IPS DF 6.9 (cell line): ENCODE measurements at regions not wholly inside any gene's neighbourhood (a gene's known extent, or its start where the extent isn't known, plus 50 kb on each side); places are given as distances from the start of the nearest gene placed in this dataset.

Experiments
- DNase-seq: peaks from one replicate; pipeline ENCODE4 v3.0.0-alpha.2; 2013; ENCODE audit warnings: low read depth, low spot score
- H3K27ac ChIP-seq: one replicate; pipeline ENCODE4 v1.5.1; 2013; ENCODE audit warnings: low read length, control low read depth
- H3K27me3 ChIP-seq: 2 replicates; pipeline ENCODE4 v1.6.1; 2013; ENCODE audit warnings: mild to moderate bottlenecking, low read length; ENCODE audit not compliant: control insufficient read depth, insufficient read depth
- H3K36me3 ChIP-seq: 2 replicates; pipeline ENCODE4 v1.6.1; 2013; ENCODE audit warnings: low read length; ENCODE audit not compliant: control insufficient read depth, insufficient read depth
- H3K4me1 ChIP-seq: 2 replicates; pipeline ENCODE4 v1.6.1; 2013; ENCODE audit warnings: low read length; ENCODE audit not compliant: control insufficient read depth, insufficient read depth
- H3K4me3 ChIP-seq: 2 replicates; pipeline ENCODE4 v1.5.1; 2013; ENCODE audit warnings: mild to moderate bottlenecking, low read length
- H3K9me3 ChIP-seq: 2 replicates; pipeline ENCODE4 v1.6.1; 2013; ENCODE audit warnings: low read length, inconsistent platforms; ENCODE audit not compliant: control insufficient read depth, insufficient read depth
- WGBS: extraction: QIAGEN DNeasy Blood & Tissue Kit; methylation state at CpG from one replicate; pipeline ENCODE4 v1.1.7; 2013; ENCODE audit warnings: mixed read lengths, missing lambda C conversion rate; ENCODE audit not compliant: insufficient read length, insufficient coverage; 5-methylcytosine and 5-hydroxymethylcytosine counted together

DNA sequence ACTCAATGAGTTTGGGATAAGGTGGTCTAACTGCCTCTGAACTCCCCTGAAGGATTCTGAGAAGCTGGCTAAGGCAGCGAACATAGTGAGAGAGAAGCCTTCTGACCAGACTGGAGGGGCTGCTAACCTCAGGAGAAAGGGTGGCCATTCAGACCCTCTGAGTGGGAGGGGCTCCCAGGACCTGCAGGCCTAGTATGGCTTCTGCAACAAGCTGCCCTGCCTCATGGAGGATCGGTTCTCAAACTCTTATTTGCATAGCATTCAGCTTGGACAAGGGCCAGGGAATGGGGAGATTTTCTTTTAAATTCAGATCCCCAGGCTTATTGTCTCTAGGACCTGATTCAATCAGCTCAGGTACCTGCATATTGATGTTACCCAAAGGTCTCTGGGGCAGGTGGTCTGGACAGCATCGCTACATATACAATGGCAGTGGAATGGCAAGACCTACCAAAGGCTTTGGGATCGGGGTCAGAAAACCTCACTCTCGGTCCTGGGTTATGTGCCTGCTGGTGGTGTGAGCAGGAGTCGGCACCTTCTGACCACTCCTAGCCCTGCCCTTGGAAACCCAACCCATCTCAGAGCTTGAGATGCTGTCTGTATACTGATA lies 599.1 kb downstream of the BRD1 start:
- WGBS: no CpG with 5 or more reads among the region's 6 CpGs
- no peaks in the 10 kb centered on the region for H3K4me1 ChIP-seq
- peaks cover 7% of the 10 kb centered on the region for H3K9me3 ChIP-seq
- no peak overlapping the region for H3K4me3 ChIP-seq
- no peak overlapping the region for H3K27ac ChIP-seq
- no peaks in the 10 kb centered on the region for H3K36me3 ChIP-seq
- no peaks in the 10 kb centered on the region for H3K27me3 ChIP-seq
- no peak for DNase-seq

DNA sequence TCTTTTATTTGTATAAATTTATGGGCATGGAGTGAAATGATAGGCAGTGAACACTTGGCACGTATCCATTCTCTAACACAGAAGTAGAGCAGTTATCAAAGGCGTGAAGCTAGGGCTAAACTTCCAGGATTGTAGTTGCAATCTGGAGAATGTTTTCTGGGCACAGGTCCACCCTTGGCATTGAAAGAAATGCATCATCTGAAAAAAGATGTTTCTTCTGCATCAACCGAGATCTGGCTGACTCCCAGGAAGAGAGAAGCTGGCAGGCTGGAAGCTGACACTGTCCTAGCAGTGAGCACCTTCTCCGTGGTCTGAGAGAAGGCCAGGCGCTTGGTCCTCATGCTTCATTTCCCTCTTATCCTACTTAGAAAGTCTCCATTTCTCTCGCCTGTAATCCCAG lies 600.0 kb downstream of the BRD1 start:
- no peaks in the 10 kb centered on the region for H3K4me1 ChIP-seq
- WGBS: no CpG with 5 or more reads among the region's 6 CpGs

DNA sequence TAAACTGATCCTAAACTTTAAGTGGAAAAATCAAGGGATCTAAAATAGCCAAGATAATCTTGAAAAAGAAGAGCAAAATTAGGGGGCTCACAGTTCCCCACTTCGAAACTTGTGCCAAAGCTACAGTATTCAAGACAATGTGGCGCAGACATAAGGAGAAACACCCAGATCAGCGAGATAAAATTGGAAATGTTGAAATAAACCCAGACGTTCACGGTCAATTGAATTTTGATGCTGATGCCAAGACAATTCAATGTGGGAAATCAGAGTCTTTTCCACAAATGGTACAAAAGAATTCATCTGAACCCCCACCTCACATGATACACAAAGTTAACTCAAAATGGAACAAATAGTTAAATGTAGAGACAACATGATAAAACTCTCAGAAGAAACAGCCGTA lies 601.6 kb downstream of the BRD1 start:
- no peaks in the 10 kb centered on the region for H3K4me1 ChIP-seq
- H3K27ac ChIP-seq: no peak overlapping the region
- no peaks in the 10 kb centered on the region; the same call in none of the 2 replicates for H3K9me3 ChIP-seq
- no peaks in the 10 kb centered on the region for H3K27me3 ChIP-seq
- no peak overlapping the region for H3K4me3 ChIP-seq
- WGBS: no CpG with 5 or more reads among the region's 6 CpGs
- no peaks in the 10 kb centered on the region for H3K36me3 ChIP-seq
- no peak for DNase-seq

More for the DNA sequence above, 600.0 kb downstream of the BRD1 start:
- Histone ChIP-seq H3K9me3 (peaks cover 4% of the 10 kb centered on the region), H3K27me3 (no peaks in the 10 kb centered on the region), H3K27ac (no peak overlapping the region), H3K36me3 (no peaks in the 10 kb centered on the region), H3K4me3 (no peak overlapping the region)
- no peak for DNase-seq

DNA sequence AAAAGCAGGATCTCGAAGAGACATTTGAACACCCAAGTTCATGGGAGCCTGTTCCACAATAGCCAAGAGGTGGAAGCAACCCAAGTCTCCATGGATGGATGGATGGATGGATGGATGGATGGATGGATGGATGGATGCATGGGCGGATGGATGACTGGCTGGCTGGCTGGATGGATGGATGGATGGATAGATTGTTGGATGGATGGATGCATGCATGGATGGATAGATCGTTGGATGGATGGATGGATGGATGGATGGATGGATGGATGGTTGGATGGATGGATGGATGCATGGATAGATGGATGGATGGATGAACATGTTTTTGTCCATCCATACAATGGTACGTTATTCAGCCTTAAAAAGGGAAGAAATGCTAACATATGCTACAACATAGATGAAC lies 603.4 kb downstream of the BRD1 start:
- no peak for DNase-seq
- no peaks in the 10 kb centered on the region for H3K27me3 ChIP-seq
- no peak overlapping the region for H3K27ac ChIP-seq
- no CpG with 5 or more reads among the region's 4 CpGs for WGBS
- H3K9me3 ChIP-seq: no peaks in the 10 kb centered on the region; the same call in none of the 2 replicates
- H3K4me3 ChIP-seq: no peak overlapping the region
- H3K36me3 ChIP-seq: no peaks in the 10 kb centered on the region
- H3K4me1 ChIP-seq: no peaks in the 10 kb centered on the region

DNA sequence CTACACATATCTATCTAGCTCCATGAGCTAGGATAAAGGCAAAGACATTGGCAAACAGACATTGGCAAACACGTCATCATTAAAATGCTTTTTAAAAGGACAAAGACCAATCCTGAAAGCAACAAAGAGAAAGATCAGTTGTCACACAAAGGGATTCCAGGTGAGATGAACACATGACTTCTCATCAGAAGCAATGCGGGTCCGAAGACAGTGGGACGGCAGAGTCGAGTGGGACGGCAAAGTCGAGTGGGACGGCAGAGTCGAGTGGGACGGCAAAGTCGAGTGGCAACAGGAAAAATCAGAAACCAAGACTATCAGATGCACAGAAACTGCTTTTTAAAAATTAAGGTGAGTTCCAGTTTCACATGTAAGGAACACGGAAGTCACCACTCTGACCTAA lies 609.5 kb downstream of the BRD1 start:
- Histone ChIP-seq H3K4me3 (no peak overlapping the region), H3K9me3 (peaks cover 20% of the 10 kb centered on the region), H3K36me3 (no peaks in the 10 kb centered on the region), H3K4me1 (no peaks in the 10 kb centered on the region), H3K27me3 (no peaks in the 10 kb centered on the region), H3K27ac (no peak overlapping the region)
- DNase-seq: no peak
- no CpG with 5 or more reads among the region's 12 CpGs for WGBS

DNA sequence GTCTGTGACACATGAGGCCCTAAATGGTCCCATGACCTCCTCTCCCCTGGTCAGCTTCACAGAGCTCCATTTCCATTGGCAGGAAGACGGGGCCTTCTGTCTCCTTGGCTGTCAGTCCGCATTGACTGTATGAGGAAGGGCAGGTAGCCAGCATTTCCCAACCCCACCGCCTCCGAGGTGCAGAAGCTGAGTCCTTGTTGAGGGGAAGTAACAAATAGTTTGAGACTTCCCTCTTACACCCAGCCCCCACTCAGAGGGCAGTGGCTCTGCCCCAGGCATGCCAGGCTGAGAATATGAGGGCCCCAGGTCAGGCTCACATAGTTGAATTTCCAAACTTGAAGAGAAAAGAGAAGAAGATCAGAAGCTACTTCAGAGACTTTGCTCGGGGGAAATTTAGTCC lies 611.1 kb downstream of the BRD1 start:
- WGBS: no CpG with 5 or more reads among the region's 5 CpGs
- H3K4me1 ChIP-seq: no peaks in the 10 kb centered on the region
- DNase-seq: no peak
- no peaks in the 10 kb centered on the region for H3K36me3 ChIP-seq
- no peak overlapping the region for H3K4me3 ChIP-seq
- H3K27me3 ChIP-seq: no peaks in the 10 kb centered on the region
- no peak overlapping the region for H3K27ac ChIP-seq
- peaks cover 25% of the 10 kb centered on the region for H3K9me3 ChIP-seq

DNA sequence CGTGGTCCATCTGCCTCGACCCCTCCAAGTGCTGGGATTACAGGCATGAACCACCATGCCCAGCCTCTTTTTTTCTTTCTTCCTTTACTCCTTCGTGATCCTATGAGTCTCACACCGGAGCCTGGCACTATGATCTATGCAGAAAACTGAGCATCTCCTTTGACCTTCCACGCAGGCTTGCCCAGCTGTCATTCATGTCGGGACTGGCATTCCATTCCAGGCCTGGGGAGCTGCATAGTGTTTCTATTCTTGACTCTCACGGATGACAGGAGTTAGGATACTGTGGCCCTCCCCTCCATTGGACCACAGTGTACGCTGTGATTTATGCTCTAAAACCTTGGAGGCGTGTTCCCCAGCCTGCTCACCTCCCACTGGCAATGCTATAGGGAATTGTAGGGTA lies 611.8 kb downstream of the BRD1 start:
- Histone ChIP-seq H3K36me3 (no peaks in the 10 kb centered on the region), H3K27me3 (no peaks in the 10 kb centered on the region), H3K9me3 (peaks cover 30% of the 10 kb centered on the region), H3K27ac (no peak overlapping the region), H3K4me1 (no peaks in the 10 kb centered on the region), H3K4me3 (no peak overlapping the region)
- no CpG with 5 or more reads among the region's 9 CpGs for WGBS
- no peak for DNase-seq

DNA sequence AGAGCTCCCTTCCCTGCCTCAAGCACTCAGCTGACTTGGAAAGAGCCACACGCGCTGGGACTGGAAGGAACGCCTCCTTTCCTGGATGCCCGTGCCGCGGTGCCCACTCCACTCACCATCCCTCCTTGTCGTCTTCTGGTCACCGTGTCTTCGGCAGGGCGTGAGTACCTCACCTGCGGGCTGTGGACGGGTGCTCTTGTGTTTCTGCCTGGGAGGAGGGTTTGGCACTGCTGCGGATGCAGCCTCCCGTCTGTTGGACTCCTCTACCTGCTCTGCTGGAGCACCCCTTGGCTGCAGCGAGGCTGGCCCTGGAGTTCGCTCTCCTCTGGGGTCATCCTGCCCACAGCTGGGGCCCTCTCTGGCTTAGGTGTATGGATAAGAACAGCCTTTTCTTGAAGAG lies 612.7 kb downstream of the BRD1 start:
- WGBS: no CpG with 5 or more reads among the region's 16 CpGs
- Histone ChIP-seq H3K27me3 (no peaks in the 10 kb centered on the region), H3K4me3 (no peak overlapping the region), H3K4me1 (no peaks in the 10 kb centered on the region), H3K9me3 (peaks cover 31% of the 10 kb centered on the region), H3K27ac (no peak overlapping the region), H3K36me3 (no peaks in the 10 kb centered on the region)
- DNase-seq: no peak

DNA sequence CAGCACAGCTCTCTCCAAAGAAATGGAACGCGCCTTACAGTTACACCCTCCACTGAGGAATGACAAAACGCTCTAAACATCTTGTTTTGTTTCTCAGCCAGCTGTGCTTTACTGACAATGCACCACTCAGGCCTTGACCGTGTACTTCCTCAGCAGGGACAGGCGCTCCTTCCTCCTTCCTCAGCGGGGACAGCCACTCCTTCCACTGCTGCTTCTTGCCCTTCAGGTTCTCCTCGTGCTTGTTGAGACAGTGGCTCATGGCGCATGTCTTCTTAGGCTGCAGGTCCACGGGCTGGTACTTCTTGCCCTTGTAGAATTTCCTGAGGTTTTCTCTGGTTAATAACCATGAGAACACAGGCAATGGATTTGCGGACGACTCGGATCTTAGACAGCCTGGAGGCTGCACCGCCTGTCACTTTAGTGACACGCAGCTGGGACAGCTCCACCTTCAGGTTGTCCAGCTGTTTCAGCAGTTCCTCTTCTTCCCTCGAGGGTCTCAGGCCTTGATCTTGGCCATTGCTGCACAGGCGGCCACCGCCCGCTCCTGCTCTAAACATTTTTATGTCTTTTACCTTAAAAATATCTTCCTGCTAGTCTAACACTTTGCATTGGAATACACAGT lies 613.8 kb downstream of the BRD1 start:
- Histone ChIP-seq H3K9me3 (peaks cover 34% of the 10 kb centered on the region), H3K4me1 (no peaks in the 10 kb centered on the region), H3K27me3 (no peaks in the 10 kb centered on the region), H3K27ac (no peak overlapping the region), H3K36me3 (no peaks in the 10 kb centered on the region), H3K4me3 (no peak overlapping the region)
- no peak for DNase-seq
- no CpG with 5 or more reads among the region's 18 CpGs for WGBS

DNA sequence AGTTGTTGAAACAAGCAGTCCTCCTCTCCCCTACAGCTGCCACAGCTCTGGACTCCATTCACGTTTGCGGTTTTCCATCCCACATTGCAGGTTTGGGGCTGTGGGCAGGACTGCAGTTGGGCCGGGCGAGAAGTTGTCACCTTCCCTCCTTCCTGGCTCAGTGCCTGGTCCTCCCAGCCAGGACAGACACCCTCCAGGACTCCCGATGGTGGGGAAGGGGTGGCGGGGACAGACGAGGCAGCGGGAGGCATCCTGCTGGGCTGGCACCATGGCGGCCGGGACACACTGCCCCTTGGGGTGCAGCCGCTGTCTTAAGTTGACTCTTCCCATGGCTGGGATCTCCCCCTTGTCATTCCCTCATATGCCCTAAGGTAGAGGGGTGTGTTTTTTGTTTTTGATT lies 615.2 kb downstream of the BRD1 start:
- WGBS: no CpG with 5 or more reads among the region's 11 CpGs
- Histone ChIP-seq H3K4me3 (no peak overlapping the region), H3K27me3 (no peaks in the 10 kb centered on the region), H3K4me1 (no peaks in the 10 kb centered on the region), H3K9me3 (peaks cover 40% of the 10 kb centered on the region), H3K27ac (no peak overlapping the region), H3K36me3 (no peaks in the 10 kb centered on the region)
- no peak for DNase-seq

DNA sequence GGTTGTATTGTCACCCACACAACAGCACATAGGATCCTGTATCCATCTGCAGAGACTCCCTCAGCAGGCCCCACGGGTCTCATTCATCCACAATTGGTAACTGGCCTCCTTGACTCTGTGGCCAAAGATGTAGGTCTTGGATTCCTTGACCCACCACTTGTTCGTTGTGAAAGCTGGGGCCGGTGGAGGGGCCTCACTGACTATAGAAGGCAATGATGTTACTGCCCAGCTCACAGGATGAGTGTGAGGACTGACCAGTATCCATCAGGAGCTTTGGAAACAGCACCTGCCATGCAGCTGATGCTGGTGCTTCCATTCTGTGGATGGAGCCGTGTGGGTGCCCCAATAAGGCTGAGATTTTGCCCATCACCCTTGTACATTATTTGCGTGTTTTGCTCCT lies 615.7 kb downstream of the BRD1 start:
- no CpG with 5 or more reads among the region's 5 CpGs for WGBS
- Histone ChIP-seq H3K4me1 (no peaks in the 10 kb centered on the region), H3K27ac (no peak overlapping the region), H3K27me3 (no peaks in the 10 kb centered on the region), H3K36me3 (no peaks in the 10 kb centered on the region), H3K4me3 (no peak overlapping the region), H3K9me3 (peaks cover 44% of the 10 kb centered on the region)
- DNase-seq: no peak
